Endothelial cell of umbilical vein (primary cell): ENCODE measurements at regions not wholly inside any gene's neighbourhood (a gene's known extent, or its start where the extent isn't known, plus 50 kb on each side); places are given as distances from the start of the nearest gene placed in this dataset.

ENCODE experiments used
- BruUV-seq: library from RNA; stranded (reverse); fragments of 400-500 nt; replicated peaks from 2 replicates; lab custom pipeline; 2021; lab: Mats Ljungman, UMichigan
- CTCF ChIA-PET: fragments of 300-600, 350-600 bp; sonication (Branson Sonifier 250); formaldehyde crosslinking; loops from one replicate; lab custom pipeline; 2021; ENCODE audit warnings: antibody characterized with exemption, inconsistent platforms; lab: Charles Lee
- POLR2A ChIA-PET: fragments of 300-600, 350-600 bp; sonication (Branson Sonifier 250); formaldehyde crosslinking; loops from one replicate; lab custom pipeline; 2021; ENCODE audit warnings: antibody characterized with exemption, inconsistent platforms; lab: Charles Lee
- DNase-seq: peaks from one replicate; pipeline ENCODE4 v3.0.0-alpha.2; 2011; ENCODE audit warnings: low read depth, low spot score
- FAIRE-seq: peaks from 2 replicates; lab custom pipeline; 2011; peaks lifted over from hg19 to GRCh38; lab: Jason Lieb, UNC
- H2AFZ ChIP-seq: 2 replicates; pipeline ENCODE4 v1.6.0; 2012; ENCODE audit warnings: low read depth, low read length, control low read depth, inconsistent platforms
- H3K27ac ChIP-seq: 2 replicates; pipeline ENCODE4 v1.5.1; 2011; ENCODE audit warnings: low read depth, mild to moderate bottlenecking, control low read depth, low read length, moderate library complexity; ENCODE audit not compliant: insufficient read depth
- H3K27me3 ChIP-seq, 2 experiments: 2 replicates each; pipeline versions ENCODE4 v1.6.0 to v1.6.1; 2011; ENCODE audit warnings: low read length in 2 of 2, mixed read lengths in 1 of 2; ENCODE audit not compliant: control insufficient read depth in 2 of 2, insufficient read depth in 2 of 2
- H3K36me3 ChIP-seq, 2 experiments: 2 replicates in 1 of 2; 3 replicates in 1 of 2; pipeline ENCODE4 v1.5.1; 2011; ENCODE audit warnings: low read length in 2 of 2, mild to moderate bottlenecking in 1 of 2, moderate library complexity in 1 of 2; ENCODE audit not compliant: control insufficient read depth in 2 of 2, insufficient read depth in 2 of 2; ENCODE audit errors: extremely low read depth in 1 of 2
- H3K4me1 ChIP-seq: 3 replicates; pipeline ENCODE4 v1.5.1; 2011; ENCODE audit warnings: mild to moderate bottlenecking, low read length; ENCODE audit not compliant: control insufficient read depth, insufficient read depth; ENCODE audit errors: extremely low read depth
- H3K4me2 ChIP-seq: 2 replicates; pipeline ENCODE4 v1.6.1; 2011; ENCODE audit warnings: low read length, control low read depth, mixed read lengths; ENCODE audit not compliant: insufficient read depth
- H3K4me3 ChIP-seq, 3 experiments: fragments of 200-600 bp in 1 of 3; sonication (generic), shearing (Covaris generic) in 1 of 3; replicated peaks in 1 of 3; 2 replicates each; pipeline ENCODE4 v1.5.1; 2011 to 2016; ENCODE audit warnings: control low read depth in 3 of 3, low read length in 3 of 3, mild to moderate bottlenecking in 2 of 3, inconsistent platforms in 1 of 3, low read depth in 1 of 3, moderate library complexity in 1 of 3; ENCODE audit not compliant: insufficient read depth in 1 of 3
- H3K79me2 ChIP-seq: 2 replicates; pipeline ENCODE4 v1.6.0; 2012; ENCODE audit warnings: low read length, inconsistent platforms; ENCODE audit not compliant: control insufficient read depth, insufficient read depth
- H3K9ac ChIP-seq: replicated peaks from 2 replicates; pipeline ENCODE3; 2011; ENCODE audit warnings: low read length, control low read depth; ENCODE audit not compliant: insufficient read depth; ENCODE audit errors: extremely low read depth
- H3K9me1 ChIP-seq: replicated peaks from 3 replicates; pipeline ENCODE4 v1.6.0; 2011; ENCODE audit warnings: mild to moderate bottlenecking, low read length; ENCODE audit not compliant: control insufficient read depth, insufficient read depth; ENCODE audit errors: extremely low read depth
- H3K9me3 ChIP-seq: replicated peaks from 2 replicates; pipeline ENCODE4 v1.5.1; 2012; ENCODE audit warnings: low read length, inconsistent platforms; ENCODE audit not compliant: control insufficient read depth, insufficient read depth
- H4K20me1 ChIP-seq: replicated peaks from 2 replicates; pipeline ENCODE3; 2011; ENCODE audit warnings: mild to moderate bottlenecking, low read length; ENCODE audit not compliant: control insufficient read depth, insufficient read depth; ENCODE audit errors: extremely low read depth
- EZH2 ChIP-seq: IDR thresholded peaks from 2 replicates; pipeline ENCODE4 v1.6.1; 2012; ENCODE audit warnings: borderline replicate concordance, low read depth, mild to moderate bottlenecking, moderate library complexity, low read length, inconsistent platforms; ENCODE audit not compliant: severe bottlenecking
- FOS ChIP-seq: IDR thresholded peaks from 2 replicates; pipeline ENCODE4 v1.6.1; 2011; ENCODE audit warnings: mild to moderate bottlenecking, low read length, moderate library complexity, borderline replicate concordance; ENCODE audit not compliant: insufficient read depth
- MYC ChIP-seq: IDR thresholded peaks from one replicate; pipeline ENCODE4 v1.6.1; 2011; ENCODE audit warnings: mild to moderate bottlenecking, low read depth, low read length
- POLR2A ChIP-seq: IDR thresholded peaks from 2 replicates; pipeline ENCODE4 v1.6.1; 2012; ENCODE audit warnings: low read depth, mild to moderate bottlenecking, control low read depth, low read length
- POLR2AphosphoS5 ChIP-seq: IDR thresholded peaks from 2 replicates; pipeline ENCODE4 v1.6.1; 2012; ENCODE audit warnings: low read depth, mild to moderate bottlenecking, control low read depth, low read length, moderate library complexity; ENCODE audit not compliant: insufficient read depth
- dilution Hi-C: fragments of 300-500 bp; cut with MboI; formaldehyde crosslinking; loops from one replicate; pipeline ENCODE4 v1.15.0; 2019; ENCODE audit warnings: low sequenced_read_pairs; ENCODE audit not compliant: extremely low pct_ligation_motif_present
- intact Hi-C: fragments of 100-400 bp; cut with micrococcal nuclease; formaldehyde crosslinking; loops from one replicate; pipeline ENCODE4 v1.10.0; 2022
- TF ChIP-seq, protein P1 (sequence below), 2 donors: IDR thresholded peaks; 1 replicate in 1 of 2; 2 replicates in 1 of 2; pipeline ENCODE4 v1.5.1; 2011; ENCODE audit warnings: low read length in 2 of 2, mild to moderate bottlenecking in 2 of 2, moderate library complexity in 2 of 2, control low read depth in 1 of 2, inconsistent platforms in 1 of 2, low read depth in 1 of 2; ENCODE audit not compliant: insufficient read depth in 1 of 2; ENCODE audit errors: extremely low read depth in 1 of 2
- TF ChIP-seq, protein P2 (sequence below): IDR thresholded peaks from 2 replicates; pipeline ENCODE4 v1.6.1; 2011; ENCODE audit not compliant: insufficient read depth, insufficient read length

DNA sequence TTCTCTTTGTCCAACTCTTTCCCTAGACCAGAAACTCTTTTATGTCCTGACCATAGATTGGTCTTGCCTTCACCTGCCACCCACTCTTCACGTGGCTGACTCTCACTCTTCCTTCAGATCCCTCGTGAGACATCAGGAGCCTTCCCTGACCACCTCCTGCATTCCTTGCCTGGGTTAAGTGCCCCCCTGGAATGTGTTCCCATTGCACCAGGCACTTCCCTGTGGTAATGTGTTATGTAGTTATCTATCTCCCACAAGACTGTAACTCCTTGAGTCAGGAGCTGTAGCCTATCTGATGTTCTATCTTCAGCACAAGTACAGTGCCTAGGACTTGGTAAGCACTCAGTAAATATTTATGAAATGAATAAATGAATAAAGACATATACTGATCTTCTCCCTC, 111.2 kb upstream of the CTTNBP2NL start:
- dilution Hi-C loops (no loop called here), intact Hi-C loops (no loop called here)
- H4K20me1 ChIP-seq, result no peaks in the 10 kb centered on the region
- no peaks in the 10 kb centered on the region for H3K36me3 ChIP-seq
- H3K27me3 ChIP-seq, result no peaks in the 10 kb centered on the region
- no peaks in the 10 kb centered on the region for H3K9me3 ChIP-seq
- no peaks in the 10 kb centered on the region for H3K9me1 ChIP-seq
- no peak for DNase-seq
- no peak overlapping the region for H3K4me3 ChIP-seq
- FAIRE-seq, result no peak
- POLR2A ChIA-PET, result no interaction called here
- H3K4me1 ChIP-seq, result no peaks in the 10 kb centered on the region
- H3K27ac ChIP-seq, result no peak overlapping the region
- BruUV-seq, result no TSS peak
- no peak overlapping the region for H2AFZ ChIP-seq
- CTCF ChIA-PET, result interaction anchor here (1.3 kb wide), 1 partner anchor 14 kb away, joined by 3 read pairs; no protein-coding TSS in a partner anchor
- no peak overlapping the region for H3K9ac ChIP-seq
- no peaks in the 10 kb centered on the region for H3K79me2 ChIP-seq
- TF ChIP-seq POLR2A (no peak), MYC (no peak), POLR2AphosphoS5 (no peak), FOS (no peak), EZH2 (no peak)
- TF ChIP-seq, protein P1, sequence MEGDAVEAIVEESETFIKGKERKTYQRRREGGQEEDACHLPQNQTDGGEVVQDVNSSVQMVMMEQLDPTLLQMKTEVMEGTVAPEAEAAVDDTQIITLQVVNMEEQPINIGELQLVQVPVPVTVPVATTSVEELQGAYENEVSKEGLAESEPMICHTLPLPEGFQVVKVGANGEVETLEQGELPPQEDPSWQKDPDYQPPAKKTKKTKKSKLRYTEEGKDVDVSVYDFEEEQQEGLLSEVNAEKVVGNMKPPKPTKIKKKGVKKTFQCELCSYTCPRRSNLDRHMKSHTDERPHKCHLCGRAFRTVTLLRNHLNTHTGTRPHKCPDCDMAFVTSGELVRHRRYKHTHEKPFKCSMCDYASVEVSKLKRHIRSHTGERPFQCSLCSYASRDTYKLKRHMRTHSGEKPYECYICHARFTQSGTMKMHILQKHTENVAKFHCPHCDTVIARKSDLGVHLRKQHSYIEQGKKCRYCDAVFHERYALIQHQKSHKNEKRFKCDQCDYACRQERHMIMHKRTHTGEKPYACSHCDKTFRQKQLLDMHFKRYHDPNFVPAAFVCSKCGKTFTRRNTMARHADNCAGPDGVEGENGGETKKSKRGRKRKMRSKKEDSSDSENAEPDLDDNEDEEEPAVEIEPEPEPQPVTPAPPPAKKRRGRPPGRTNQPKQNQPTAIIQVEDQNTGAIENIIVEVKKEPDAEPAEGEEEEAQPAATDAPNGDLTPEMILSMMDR (IDR thresholded peaks at IDR 0.05; ENCODE audit: extremely low read depth in 1 of 2, insufficient read depth in 1 of 2, low read depth in 1 of 2, low read length in 2 of 2), result no peak
- TF ChIP-seq, protein P2, sequence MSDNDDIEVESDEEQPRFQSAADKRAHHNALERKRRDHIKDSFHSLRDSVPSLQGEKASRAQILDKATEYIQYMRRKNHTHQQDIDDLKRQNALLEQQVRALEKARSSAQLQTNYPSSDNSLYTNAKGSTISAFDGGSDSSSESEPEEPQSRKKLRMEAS, result no peak
- no peak overlapping the region for H3K4me2 ChIP-seq
